ENCODE measurements at regions not wholly inside any gene's neighbourhood (a gene's known extent, or its start where the extent isn't known, plus 50 kb on each side); places are given as distances from the start of the nearest gene placed in this dataset.

DNA sequence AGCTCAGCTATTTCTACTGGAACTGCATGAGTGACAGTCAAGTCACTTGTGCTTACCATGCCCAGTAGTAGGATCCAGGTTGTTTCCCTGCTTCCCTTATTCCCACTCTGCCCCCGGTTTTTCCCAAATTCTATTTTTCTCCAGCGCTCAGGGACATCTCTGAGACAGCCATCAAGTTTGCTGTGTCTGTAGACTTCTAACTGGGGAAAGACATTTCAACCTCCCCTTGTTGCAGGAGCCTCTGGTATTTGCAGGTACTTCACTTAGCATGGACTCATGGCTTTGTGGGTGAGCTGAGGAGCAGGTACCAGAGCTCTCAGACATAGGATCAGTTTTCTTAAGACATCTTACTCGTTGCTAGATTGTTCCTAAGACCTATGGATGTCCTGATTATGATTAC, 801.6 kb upstream of the RBFOX1 start:
- Histone ChIP-seq H3K27ac (ENCODE audit: poor library complexity, severe bottlenecking) (no peak overlapping the region), H3K27me3 (ENCODE audit: insufficient read depth, poor library complexity, severe bottlenecking) (no peaks in the 10 kb centered on the region), H3K9me3 (ENCODE audit: severe bottlenecking) (no peaks in the 10 kb centered on the region), H3K36me3 (ENCODE audit: low read depth) (no peaks in the 10 kb centered on the region), H3K4me1 (ENCODE audit: insufficient read depth, poor library complexity, severe bottlenecking) (no peaks in the 10 kb centered on the region), H3K4me3 (ENCODE audit: severe bottlenecking) (no peak overlapping the region)
- TF ChIP-seq, protein P1, sequence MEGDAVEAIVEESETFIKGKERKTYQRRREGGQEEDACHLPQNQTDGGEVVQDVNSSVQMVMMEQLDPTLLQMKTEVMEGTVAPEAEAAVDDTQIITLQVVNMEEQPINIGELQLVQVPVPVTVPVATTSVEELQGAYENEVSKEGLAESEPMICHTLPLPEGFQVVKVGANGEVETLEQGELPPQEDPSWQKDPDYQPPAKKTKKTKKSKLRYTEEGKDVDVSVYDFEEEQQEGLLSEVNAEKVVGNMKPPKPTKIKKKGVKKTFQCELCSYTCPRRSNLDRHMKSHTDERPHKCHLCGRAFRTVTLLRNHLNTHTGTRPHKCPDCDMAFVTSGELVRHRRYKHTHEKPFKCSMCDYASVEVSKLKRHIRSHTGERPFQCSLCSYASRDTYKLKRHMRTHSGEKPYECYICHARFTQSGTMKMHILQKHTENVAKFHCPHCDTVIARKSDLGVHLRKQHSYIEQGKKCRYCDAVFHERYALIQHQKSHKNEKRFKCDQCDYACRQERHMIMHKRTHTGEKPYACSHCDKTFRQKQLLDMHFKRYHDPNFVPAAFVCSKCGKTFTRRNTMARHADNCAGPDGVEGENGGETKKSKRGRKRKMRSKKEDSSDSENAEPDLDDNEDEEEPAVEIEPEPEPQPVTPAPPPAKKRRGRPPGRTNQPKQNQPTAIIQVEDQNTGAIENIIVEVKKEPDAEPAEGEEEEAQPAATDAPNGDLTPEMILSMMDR (IDR thresholded peaks at IDR 0.05; ENCODE audit: poor library complexity, severe bottlenecking): no peak
- DNase-seq (ENCODE audit: low spot score): no peak
- no peak for ATAC-seq (ENCODE audit: low read depth)

- no peak overlapping the region for H3K27ac ChIP-seq (ENCODE audit: poor library complexity, severe bottlenecking)
- TF ChIP-seq, protein P1 (IDR thresholded peaks at IDR 0.05; ENCODE audit: poor library complexity, severe bottlenecking): no peak
- no peak for DNase-seq (ENCODE audit: low spot score)
These were observed 804.4 kb upstream of the RBFOX1 start for GRCh38 chr16:6528217-6528616.

DNA sequence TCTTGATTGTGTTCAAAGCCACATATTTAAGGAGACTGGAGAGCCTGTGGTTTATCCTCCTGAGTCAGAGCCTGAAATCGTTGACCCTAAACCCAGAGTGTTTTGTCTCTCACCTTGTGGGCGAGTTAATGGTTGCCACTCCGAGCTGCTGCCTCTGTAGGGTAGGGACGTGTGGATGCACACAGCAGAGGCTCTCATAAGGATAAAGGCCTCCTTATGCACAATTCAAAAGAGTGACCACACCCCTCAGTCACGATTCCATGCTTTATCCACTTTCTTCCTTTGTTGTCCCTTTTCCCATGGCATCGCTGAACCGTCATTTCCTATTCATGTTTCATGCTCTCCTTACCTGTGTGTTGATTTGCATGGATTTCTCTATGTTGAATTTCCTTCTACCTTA, 805.0 kb upstream of the RBFOX1 start:
- DNase-seq (ENCODE audit: low spot score) (no peak), ATAC-seq (ENCODE audit: low read depth) (no peak)
- H3K36me3 ChIP-seq (ENCODE audit: low read depth): no peaks in the 10 kb centered on the region
- H3K27ac ChIP-seq (ENCODE audit: poor library complexity, severe bottlenecking): no peak overlapping the region
- H3K9me3 ChIP-seq (ENCODE audit: severe bottlenecking): no peaks in the 10 kb centered on the region
- TF ChIP-seq, protein P1 (IDR thresholded peaks at IDR 0.05; ENCODE audit: poor library complexity, severe bottlenecking): no peak
- H3K4me3 ChIP-seq (ENCODE audit: severe bottlenecking): no peak overlapping the region
- H3K27me3 ChIP-seq (ENCODE audit: insufficient read depth, poor library complexity, severe bottlenecking): no peaks in the 10 kb centered on the region
- H3K4me1 ChIP-seq (ENCODE audit: insufficient read depth, poor library complexity, severe bottlenecking): no peaks in the 10 kb centered on the region

More at GRCh38 chr16:6528217-6528616, 804.4 kb upstream of the RBFOX1 start:
- H3K4me3 ChIP-seq (ENCODE audit: severe bottlenecking): no peak overlapping the region
- no peaks in the 10 kb centered on the region for H3K27me3 ChIP-seq (ENCODE audit: insufficient read depth, poor library complexity, severe bottlenecking)
- no peaks in the 10 kb centered on the region for H3K9me3 ChIP-seq (ENCODE audit: severe bottlenecking)
- H3K36me3 ChIP-seq (ENCODE audit: low read depth): no peaks in the 10 kb centered on the region
- no peak for ATAC-seq (ENCODE audit: low read depth)
- no peaks in the 10 kb centered on the region for H3K4me1 ChIP-seq (ENCODE audit: insufficient read depth, poor library complexity, severe bottlenecking)

DNA sequence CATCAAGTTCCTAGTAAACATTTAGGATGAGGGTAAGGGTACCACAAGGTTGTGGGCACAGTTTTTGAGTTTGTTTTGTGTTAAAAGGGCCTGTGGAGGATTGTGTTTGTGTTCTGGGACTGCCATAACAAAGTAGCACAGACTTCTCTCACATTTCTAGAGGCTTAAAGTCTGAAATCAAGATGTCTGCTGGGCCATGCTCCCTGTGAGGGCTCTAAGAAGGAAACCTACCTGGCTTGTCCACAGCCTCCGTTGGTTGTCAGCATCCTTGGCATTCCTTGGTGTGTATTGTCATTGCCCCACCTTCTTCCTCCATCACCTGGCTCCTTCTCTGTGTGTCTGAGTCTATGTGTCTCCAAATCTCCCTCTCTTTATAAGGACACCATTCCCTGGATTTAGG, 808.1 kb upstream of the RBFOX1 start:
- no peak for ATAC-seq (ENCODE audit: low read depth)
- no peak overlapping the region for H3K27ac ChIP-seq (ENCODE audit: poor library complexity, severe bottlenecking)

GRCh38 chr16:6517020-6517720, 815.5 kb upstream of the RBFOX1 start:
- H3K4me1 ChIP-seq (ENCODE audit: insufficient read depth, poor library complexity, severe bottlenecking): no peaks in the 10 kb centered on the region
- H3K9me3 ChIP-seq (ENCODE audit: severe bottlenecking): no peaks in the 10 kb centered on the region
- ATAC-seq (ENCODE audit: low read depth) (no peak), DNase-seq (ENCODE audit: low spot score) (no peak)
- no peaks in the 10 kb centered on the region for H3K36me3 ChIP-seq (ENCODE audit: low read depth)
- H3K27ac ChIP-seq (ENCODE audit: poor library complexity, severe bottlenecking): no peak overlapping the region
- H3K27me3 ChIP-seq (ENCODE audit: insufficient read depth, poor library complexity, severe bottlenecking): no peaks in the 10 kb centered on the region
- no peak overlapping the region for H3K4me3 ChIP-seq (ENCODE audit: severe bottlenecking)
- TF ChIP-seq, protein P1 (IDR thresholded peaks at IDR 0.05; ENCODE audit: poor library complexity, severe bottlenecking): no peak

More for the DNA sequence above, 808.1 kb upstream of the RBFOX1 start:
- H3K9me3 ChIP-seq (ENCODE audit: severe bottlenecking): no peaks in the 10 kb centered on the region
- no peaks in the 10 kb centered on the region for H3K27me3 ChIP-seq (ENCODE audit: insufficient read depth, poor library complexity, severe bottlenecking)
- no peak overlapping the region for H3K4me3 ChIP-seq (ENCODE audit: severe bottlenecking)
- no peak for DNase-seq (ENCODE audit: low spot score)
- no peaks in the 10 kb centered on the region for H3K4me1 ChIP-seq (ENCODE audit: insufficient read depth, poor library complexity, severe bottlenecking)
- no peaks in the 10 kb centered on the region for H3K36me3 ChIP-seq (ENCODE audit: low read depth)
- TF ChIP-seq, protein P1 (IDR thresholded peaks at IDR 0.05; ENCODE audit: poor library complexity, severe bottlenecking): no peak
